HepG2 (cell line): ENCODE measurements at regions not wholly inside any gene's neighbourhood (a gene's known extent, or its start where the extent isn't known, plus 50 kb on each side); places are given as distances from the start of the nearest gene placed in this dataset.

Experiments used
- CEBPB ChIP-seq: IDR thresholded peaks from 2 replicates; pipeline ENCODE4 v1.6.1; 2011; ENCODE audit warnings: low read depth, low read length, improper control_type of control experiment, borderline replicate concordance
- CTCF ChIP-seq: sonication (generic); formaldehyde crosslinking; IDR thresholded peaks from 2 replicates; pipeline ENCODE4 v1.5.0; 2020; ENCODE audit warnings: mild to moderate bottlenecking, missing genetic modification reagents, moderate library complexity
- RBFOX2 ChIP-seq: fragments of 200-400 bp; formaldehyde crosslinking; IDR thresholded peaks from 2 replicates; pipeline ENCODE4 v1.6.1; 2017; ENCODE audit warnings: low read depth, mild to moderate bottlenecking, low read length

DNA sequence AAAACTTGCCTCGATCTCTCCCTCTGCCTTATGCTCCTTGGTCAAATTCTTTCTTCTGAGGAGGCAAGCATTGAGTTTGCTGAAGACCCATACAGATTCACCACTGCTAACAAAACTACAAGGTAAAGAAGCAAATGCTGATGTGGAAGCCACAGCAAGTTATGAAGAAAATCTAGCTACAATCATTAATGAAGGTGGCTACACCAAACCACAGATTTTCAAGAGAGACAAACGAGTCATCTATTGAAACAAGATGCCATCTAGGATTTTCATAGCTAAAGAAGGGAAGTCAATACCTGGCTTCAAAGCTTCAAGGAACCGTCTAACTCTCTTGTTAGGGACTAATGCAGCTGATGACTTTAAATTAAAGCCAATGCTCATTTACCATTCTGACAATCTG lies 203.2 kb downstream of the METTL4 start:
- no peak for TF ChIP-seq RBFOX2
- no peak for TF ChIP-seq CEBPB
- no peak for TF ChIP-seq CTCF (CRISPR knock-in tag)
